ELF-1 (cell line): ENCODE measurements at regions not wholly inside any gene's neighbourhood (a gene's known extent, or its start where the extent isn't known, plus 50 kb on each side); places are given as distances from the start of the nearest gene placed in this dataset.

ENCODE experiments used
- DNase-seq: peaks from one replicate; pipeline ENCODE4 v3.0.0-alpha.2; 2016; ENCODE audit warnings: low read depth, low spot score

GRCh38 chr11:42043312-42043711, 583.9 kb upstream of the LRRC4C start:
- no peak for DNase-seq

- no peak for DNase-seq
Observed at GRCh38 chr11:42047637-42048555, 588.4 kb upstream of the LRRC4C start.

DNA sequence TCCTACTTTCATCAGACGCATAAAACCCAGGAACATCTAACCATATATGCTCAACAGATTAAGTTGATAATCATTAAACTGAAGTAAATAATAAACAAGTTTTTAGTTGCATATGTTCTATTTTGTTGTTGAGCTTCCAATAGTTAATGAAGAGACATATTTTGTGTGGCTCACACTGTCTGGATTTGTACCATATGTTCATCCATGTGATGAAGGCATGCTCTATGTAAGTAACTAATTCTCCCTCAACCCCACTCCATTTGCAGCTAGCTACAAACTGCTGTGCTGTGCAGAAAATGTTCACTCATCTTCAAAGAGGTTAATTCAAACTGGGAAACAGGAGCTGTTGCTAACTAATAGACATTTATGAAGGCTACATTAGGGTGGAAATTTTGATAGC, 589.7 kb upstream of the LRRC4C start:
- DNase-seq = no peak

GRCh38 chr11:42049650-42050049, 590.2 kb upstream of the LRRC4C start:
- no peak for DNase-seq

- no peak for DNase-seq
Observed at GRCh38 chr11:42054351-42054900, 595.0 kb upstream of the LRRC4C start.

DNA sequence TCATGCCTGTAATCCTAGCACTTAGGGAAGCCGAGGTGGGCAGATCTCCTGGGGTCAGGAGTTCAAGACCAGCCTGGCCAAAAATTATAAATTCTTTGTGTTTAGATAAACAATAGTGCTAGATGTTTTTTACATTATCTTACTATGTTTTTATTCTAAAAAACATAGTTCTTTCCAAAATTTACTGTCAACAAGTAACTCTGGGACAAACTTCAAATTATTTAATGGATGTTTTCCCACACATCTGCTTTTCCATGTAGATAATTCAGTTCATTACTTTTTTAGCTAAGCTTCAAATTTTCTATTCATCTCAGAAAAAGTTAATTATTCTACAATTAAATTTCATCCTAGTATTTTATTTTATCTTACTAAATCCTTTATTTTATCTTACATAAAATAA, 596.2 kb upstream of the LRRC4C start:
- no peak for DNase-seq

DNA sequence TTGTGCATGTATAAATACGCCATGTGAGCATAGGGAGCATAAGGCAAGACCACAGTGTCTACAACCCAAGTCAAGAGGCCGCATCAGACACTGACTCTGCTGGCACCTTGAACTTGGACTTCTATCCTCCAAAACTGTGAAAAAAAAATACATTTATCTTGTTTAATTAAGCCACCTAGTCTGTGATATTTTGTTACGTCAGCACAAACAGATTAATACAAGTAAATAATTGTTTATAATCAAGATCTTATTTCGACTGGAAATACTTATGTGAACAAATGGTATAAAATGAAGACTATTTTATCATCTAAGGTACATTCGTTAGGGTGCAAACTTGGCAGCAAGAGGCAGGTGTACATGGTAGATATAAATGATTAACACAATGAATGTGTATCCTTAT, 599.3 kb upstream of the LRRC4C start:
- no peak for DNase-seq

GRCh38 chr11:42065199-42065598, 605.7 kb upstream of the LRRC4C start:
- no peak for DNase-seq

DNA sequence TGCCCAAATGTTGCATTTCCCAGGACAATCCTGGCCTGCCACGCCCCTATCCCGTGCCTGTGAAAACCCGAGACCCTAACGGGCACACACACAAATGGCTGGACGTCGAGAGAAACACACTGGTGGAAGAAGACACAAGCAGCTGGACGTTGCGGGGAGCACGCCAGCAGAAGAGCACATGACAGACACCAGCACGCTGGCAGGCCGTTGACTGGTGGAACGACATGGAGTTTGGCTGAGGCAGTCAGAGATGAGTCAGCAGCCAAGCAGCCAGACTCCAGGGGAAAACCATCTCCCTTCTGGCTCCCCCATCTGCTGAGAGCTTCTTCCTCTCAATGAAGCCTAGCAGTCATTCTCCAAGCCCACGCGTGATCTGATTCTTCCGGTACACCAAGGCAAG, 606.7 kb upstream of the LRRC4C start:
- peak; percentile 3 for DNase-seq

DNA sequence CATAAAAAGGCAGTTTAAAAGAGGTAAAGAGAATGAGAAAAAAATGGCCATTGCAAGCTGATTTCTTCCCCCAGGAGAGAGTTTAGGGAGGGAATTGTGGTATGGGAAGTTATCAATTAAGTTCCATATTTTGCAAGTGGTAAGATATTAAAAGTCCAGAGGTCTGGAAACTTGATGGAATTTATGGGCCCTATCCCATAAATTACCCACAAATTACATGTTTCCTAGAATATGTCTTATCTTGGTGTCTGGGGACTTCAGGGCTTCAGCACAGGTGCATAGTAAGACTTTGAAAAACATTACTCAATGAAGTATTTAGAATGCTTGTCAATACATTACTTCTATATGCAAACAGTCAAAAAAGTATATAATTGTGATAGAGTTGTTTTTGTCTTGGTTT, 614.9 kb upstream of the LRRC4C start:
- no peak for DNase-seq

GRCh38 chr11:42075180-42075579, 615.7 kb upstream of the LRRC4C start:
- no peak for DNase-seq

DNA sequence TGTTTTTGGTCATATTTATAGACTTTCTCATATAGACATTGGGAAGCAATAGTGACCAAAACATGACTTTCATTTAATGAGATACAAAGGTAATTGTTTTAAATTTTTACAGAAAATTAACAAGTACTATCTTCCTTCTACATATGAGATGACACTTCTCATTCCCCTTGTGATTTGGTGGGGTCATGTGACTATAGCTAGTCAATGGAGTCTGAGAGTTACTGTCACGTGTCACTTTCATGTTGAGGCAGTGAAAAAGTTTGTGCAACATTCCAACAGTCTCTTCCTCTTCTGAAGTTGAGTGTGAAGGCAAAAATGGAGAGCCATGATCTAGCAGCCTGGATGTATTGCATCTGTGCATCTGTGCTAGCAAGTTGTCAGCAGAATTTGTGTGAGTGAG, 618.3 kb upstream of the LRRC4C start:
- DNase-seq = no peak

DNA sequence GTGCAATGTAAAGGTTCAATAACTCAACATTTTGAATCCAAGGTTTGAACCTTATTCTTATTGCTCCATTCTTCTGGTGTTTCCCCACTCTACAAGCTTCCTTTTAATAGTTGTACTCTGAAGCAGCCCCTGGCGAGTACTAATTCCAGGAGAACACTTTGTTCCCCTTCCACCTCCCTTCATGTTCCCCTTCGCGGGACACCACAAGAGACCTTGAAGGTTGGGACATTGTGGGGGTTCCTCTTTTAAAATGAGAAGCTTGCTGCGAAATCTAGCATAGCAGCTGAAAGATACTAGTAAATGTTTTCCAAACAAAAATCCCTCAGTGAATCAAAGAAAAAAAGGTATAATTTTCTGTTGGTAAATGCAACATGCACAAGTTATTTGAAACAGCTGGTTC, 626.3 kb upstream of the LRRC4C start:
- no peak for DNase-seq

DNA sequence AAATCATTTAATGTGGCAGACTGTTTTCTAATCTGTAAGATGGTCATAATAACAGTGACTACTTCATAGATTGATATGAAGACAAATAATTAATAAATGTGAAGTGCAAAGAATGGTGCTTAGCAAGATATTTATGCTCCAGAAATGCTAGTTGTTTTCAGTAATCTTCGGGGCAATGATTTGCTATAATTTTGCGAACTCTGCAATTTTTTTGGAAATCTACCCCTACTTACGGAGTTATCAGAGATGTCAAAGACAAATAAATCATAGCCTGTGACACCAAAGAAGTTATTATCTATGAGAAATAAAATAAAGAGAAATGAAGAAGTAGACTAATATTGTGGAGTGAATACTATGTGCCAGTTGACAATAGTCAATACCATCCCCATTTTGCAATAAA, 634.1 kb upstream of the LRRC4C start:
- DNase-seq = no peak

DNA sequence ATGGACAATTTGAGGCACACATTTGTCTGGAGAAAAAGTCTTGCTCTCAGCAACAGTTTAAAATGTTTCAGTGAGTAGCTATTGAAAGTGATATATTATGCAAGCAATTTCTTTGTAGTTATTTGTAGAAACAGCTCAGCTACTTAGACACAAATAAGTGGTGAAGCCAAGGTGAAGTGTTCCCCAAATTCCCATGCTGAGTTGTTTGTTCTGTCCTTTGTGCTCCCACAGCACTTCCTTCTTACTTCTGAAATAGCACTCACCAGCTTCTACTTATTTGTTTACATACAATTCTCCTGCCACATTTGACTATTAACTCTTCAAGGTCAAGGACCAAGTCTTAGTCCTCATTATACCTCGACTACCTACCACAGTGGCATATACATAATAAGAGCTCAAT, 638.6 kb upstream of the LRRC4C start:
- DNase-seq = no peak

GRCh38 chr11:42112866-42113265, 653.4 kb upstream of the LRRC4C start:
- DNase-seq = no peak

- DNase-seq = no peak
Observed at GRCh38 chr11:42114927-42115326, 655.5 kb upstream of the LRRC4C start.

- DNase-seq = no peak
Observed at GRCh38 chr11:42138454-42138853, 679.0 kb upstream of the LRRC4C start.

GRCh38 chr11:42145311-42145710, 685.9 kb upstream of the LRRC4C start:
- no peak for DNase-seq

DNA sequence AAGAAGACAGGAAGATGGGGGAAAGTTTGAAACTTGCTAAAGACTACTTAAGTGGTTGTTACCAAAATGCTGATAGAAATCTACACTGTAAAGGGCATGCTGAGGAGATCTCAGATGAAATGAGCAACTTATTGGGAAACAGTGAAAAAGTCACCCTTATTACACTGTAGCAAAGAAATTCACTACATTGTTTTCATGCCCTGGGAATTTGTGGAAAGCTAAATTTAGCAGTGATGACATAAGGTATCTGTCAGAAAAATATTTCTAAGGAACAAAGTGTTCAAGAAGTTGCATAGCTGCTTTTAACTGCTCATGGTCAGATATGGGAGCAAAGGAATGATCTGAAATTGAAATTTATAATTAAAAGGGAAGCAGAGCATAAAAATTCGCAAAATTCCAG, 702.4 kb upstream of the LRRC4C start:
- DNase-seq = no peak

- DNase-seq = no peak
Observed at GRCh38 chr11:42169191-42169590, 709.7 kb upstream of the LRRC4C start.

GRCh38 chr11:42170601-42171000, 711.1 kb upstream of the LRRC4C start:
- no peak for DNase-seq

DNA sequence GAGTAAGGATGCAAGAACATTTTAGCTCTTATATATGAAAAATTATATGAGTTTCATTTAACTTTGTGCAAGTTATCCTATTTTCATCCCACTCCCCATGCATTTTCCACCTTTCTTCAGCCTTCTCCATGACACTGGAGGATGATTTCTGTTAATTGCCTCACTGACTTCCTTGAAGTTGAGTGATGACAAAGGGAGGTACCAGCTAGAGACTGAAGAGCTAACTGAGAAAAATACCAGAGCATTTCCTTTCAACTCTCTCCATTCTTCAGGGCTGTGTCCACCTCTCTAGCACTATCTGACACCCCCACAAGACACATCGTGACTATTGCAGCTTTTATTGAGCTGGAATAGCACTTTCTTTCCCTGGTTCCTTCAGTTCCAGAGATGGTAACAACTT, 711.6 kb upstream of the LRRC4C start:
- DNase-seq = no peak
